ENCODE measurements at regions not wholly inside any gene's neighbourhood (a gene's known extent, or its start where the extent isn't known, plus 50 kb on each side); places are given as distances from the start of the nearest gene placed in this dataset.

DNA sequence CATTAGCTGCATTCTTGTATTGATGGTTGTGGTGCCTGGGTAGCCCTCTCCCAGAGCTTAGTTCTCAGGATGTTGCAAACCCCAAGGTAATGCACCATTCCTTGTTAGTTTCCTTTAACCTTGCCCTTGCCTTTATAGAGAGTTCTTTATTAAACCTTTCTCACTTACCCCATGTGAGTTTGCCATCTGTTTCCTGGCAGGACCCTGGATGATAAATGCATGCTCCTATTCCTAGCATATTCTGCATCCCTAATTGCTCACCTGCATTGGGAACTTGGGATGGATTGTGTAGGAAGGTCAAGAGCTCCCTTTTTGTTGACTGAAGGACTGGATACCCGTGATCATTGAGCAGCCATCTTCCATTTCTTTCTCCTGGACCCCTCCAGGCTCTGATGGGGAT is 59.9 kb upstream of the AP1S2 start:
- no peak overlapping the region for H4K8ac ChIP-seq (ENCODE audit: low read depth, low read length)
- H3K56ac ChIP-seq (ENCODE audit: low read length) = no peak overlapping the region
- no peak overlapping the region for H3K4ac ChIP-seq (ENCODE audit: low read depth, low read length)
- H3K4me1 ChIP-seq (ENCODE audit: control insufficient read depth, low read depth, low read length) = no peaks in the 10 kb centered on the region
- H3K18ac ChIP-seq (ENCODE audit: low read length) = no peak overlapping the region
- DNase-seq = no peak
- no peak overlapping the region for H3K4me3 ChIP-seq (ENCODE audit: low read length)
- WGBS (ENCODE audit: extremely low coverage, insufficient coverage, low lambda C conversion rate) = no CpG with 5 or more reads among the region's 1 CpG
- H3K27ac ChIP-seq (ENCODE audit: low read depth, low read length) = no peak overlapping the region
- no peaks in the 10 kb centered on the region for H3K79me1 ChIP-seq (ENCODE audit: low read length)
- H2BK120ac ChIP-seq (ENCODE audit: low read depth, low read length) = peak overlapping the region; percentile 45
- H2BK5ac ChIP-seq (ENCODE audit: low read length) = no peak overlapping the region
- H3K9ac ChIP-seq (ENCODE audit: low read length) = no peak overlapping the region
- H2AK5ac ChIP-seq (ENCODE audit: low read length) = no peak overlapping the region
- no peak overlapping the region for H4K5ac ChIP-seq (ENCODE audit: low read length)
- H3K36me3 ChIP-seq (ENCODE audit: control insufficient read depth, insufficient read depth, low read length) = no peaks in the 10 kb centered on the region
- no peak overlapping the region for H3K4me2 ChIP-seq (ENCODE audit: low read length)
- H3K79me2 ChIP-seq (ENCODE audit: control insufficient read depth, insufficient read depth, low read length) = no peaks in the 10 kb centered on the region
- no peaks in the 10 kb centered on the region for H3K27me3 ChIP-seq (ENCODE audit: insufficient read depth, low read length, poor library complexity)
- no peak overlapping the region for H2BK15ac ChIP-seq (replicated peaks; ENCODE audit: low read depth)
- no peak overlapping the region for H3K23ac ChIP-seq (ENCODE audit: low read length)

DNA sequence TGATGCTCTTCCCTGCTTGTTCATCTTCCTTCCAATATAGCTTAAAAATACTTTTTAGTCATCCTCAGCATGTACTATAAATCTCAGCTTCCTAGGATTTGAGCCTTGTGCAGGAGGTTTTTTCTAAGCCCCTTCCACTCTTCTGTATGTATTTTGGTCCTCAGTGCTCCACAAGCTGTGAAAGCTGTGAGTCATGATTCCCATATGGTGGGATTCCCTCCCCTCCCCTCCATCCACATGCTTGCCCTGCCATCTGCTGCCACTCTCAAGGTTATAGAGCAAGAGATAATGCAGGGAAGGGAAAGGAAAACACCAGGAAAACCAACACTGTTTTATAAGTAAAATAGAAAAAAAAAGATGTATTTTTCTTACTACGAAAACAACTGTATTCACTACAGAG is 58.5 kb upstream of the AP1S2 start:
- Histone ChIP-seq H2BK5ac (ENCODE audit: low read length) (no peak overlapping the region), H3K9ac (ENCODE audit: low read length) (no peak overlapping the region), H3K4me3 (ENCODE audit: low read length) (no peak overlapping the region), H3K56ac (ENCODE audit: low read length) (no peak overlapping the region), H3K23ac (ENCODE audit: low read length) (no peak overlapping the region), H4K8ac (ENCODE audit: low read depth, low read length) (no peak overlapping the region), H2BK15ac (replicated peaks; ENCODE audit: low read depth) (no peak overlapping the region), H3K27me3 (ENCODE audit: insufficient read depth, low read length, poor library complexity) (no peaks in the 10 kb centered on the region), H3K79me1 (ENCODE audit: low read length) (no peaks in the 10 kb centered on the region), H2BK120ac (ENCODE audit: low read depth, low read length) (no peak overlapping the region), H4K5ac (ENCODE audit: low read length) (no peak overlapping the region), H3K27ac (ENCODE audit: low read depth, low read length) (no peak overlapping the region), H3K18ac (ENCODE audit: low read length) (no peak overlapping the region), H3K36me3 (ENCODE audit: control insufficient read depth, insufficient read depth, low read length) (no peaks in the 10 kb centered on the region), H2AK5ac (ENCODE audit: low read length) (no peak overlapping the region), H3K4me2 (ENCODE audit: low read length) (no peak overlapping the region), H3K4me1 (ENCODE audit: control insufficient read depth, low read depth, low read length) (peaks cover 5% of the 10 kb centered on the region), H3K4ac (ENCODE audit: low read depth, low read length) (no peak overlapping the region), H3K79me2 (ENCODE audit: control insufficient read depth, insufficient read depth, low read length) (no peaks in the 10 kb centered on the region)
- DNase-seq = no peak
- no CpG with 5 or more reads among the region's 1 CpG for WGBS (ENCODE audit: extremely low coverage, insufficient coverage, low lambda C conversion rate)

DNA sequence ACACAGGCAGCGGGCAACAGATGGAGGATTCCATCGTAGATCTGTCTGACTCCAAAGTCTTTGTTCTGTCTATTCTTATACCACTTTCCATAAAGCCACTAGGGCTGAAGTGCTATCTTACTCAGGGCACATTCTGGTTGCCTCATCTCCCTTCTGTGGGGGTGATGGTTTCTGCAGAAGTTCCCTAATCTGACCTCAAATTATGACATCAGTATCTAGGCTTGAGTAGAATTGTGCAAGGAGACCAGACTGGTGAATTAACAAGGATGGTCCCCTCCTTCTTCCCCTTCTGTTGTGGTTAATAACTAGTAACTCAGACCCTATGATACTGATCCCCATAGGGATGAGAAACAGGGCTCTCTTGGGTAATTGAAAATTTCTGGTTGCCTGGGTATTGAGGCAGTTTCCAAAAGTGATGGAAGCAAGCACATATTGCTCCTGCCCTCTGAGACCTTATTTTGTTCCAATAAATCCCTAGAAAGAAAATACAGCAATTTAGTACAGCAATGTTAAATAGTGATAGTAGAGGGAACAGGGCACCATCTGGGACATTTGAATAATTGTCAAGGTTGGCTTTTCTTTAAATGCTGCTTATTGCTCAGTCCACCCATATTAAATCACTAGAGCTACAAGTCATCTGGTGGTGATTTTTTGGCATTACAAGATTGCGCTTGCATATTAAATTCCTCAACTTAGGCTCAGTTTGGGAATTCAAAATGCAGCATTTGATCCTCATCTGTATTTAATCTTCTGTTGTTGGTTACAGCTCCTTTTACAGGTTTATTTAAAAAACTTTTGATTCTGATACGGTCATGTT is 57.3 kb upstream of the AP1S2 start:
- Histone ChIP-seq H3K27me3 (ENCODE audit: insufficient read depth, low read length, poor library complexity) (no peaks in the 10 kb centered on the region), H3K9ac (ENCODE audit: low read length) (no peak overlapping the region), H2BK15ac (replicated peaks; ENCODE audit: low read depth) (no peak overlapping the region), H3K23ac (ENCODE audit: low read length) (no peak overlapping the region), H3K4me3 (ENCODE audit: low read length) (no peak overlapping the region), H3K4ac (ENCODE audit: low read depth, low read length) (no peak overlapping the region), H3K79me1 (ENCODE audit: low read length) (no peaks in the 10 kb centered on the region), H3K27ac (ENCODE audit: low read depth, low read length) (no peak overlapping the region), H3K4me1 (ENCODE audit: control insufficient read depth, low read depth, low read length) (peaks cover 5% of the 10 kb centered on the region), H2BK120ac (ENCODE audit: low read depth, low read length) (no peak overlapping the region), H4K5ac (ENCODE audit: low read length) (no peak overlapping the region), H3K4me2 (ENCODE audit: low read length) (no peak overlapping the region), H3K18ac (ENCODE audit: low read length) (no peak overlapping the region), H3K79me2 (ENCODE audit: control insufficient read depth, insufficient read depth, low read length) (no peaks in the 10 kb centered on the region), H2AK5ac (ENCODE audit: low read length) (no peak overlapping the region), H2BK5ac (ENCODE audit: low read length) (no peak overlapping the region), H4K8ac (ENCODE audit: low read depth, low read length) (no peak overlapping the region), H3K56ac (ENCODE audit: low read length) (no peak overlapping the region), H3K36me3 (ENCODE audit: control insufficient read depth, insufficient read depth, low read length) (no peaks in the 10 kb centered on the region)
- WGBS (ENCODE audit: extremely low coverage, insufficient coverage, low lambda C conversion rate) = no CpG with 5 or more reads among the region's 4 CpGs
- DNase-seq = no peak

- Histone ChIP-seq H4K5ac (ENCODE audit: low read length) (no peak overlapping the region), H3K23ac (ENCODE audit: low read length) (no peak overlapping the region), H3K27ac (ENCODE audit: low read depth, low read length) (peak overlapping the region; percentile 44), H4K8ac (ENCODE audit: low read depth, low read length) (no peak overlapping the region), H3K9ac (ENCODE audit: low read length) (no peak overlapping the region), H3K4ac (ENCODE audit: low read depth, low read length) (no peak overlapping the region), H3K27me3 (ENCODE audit: insufficient read depth, low read length, poor library complexity) (no peaks in the 10 kb centered on the region), H2BK15ac (replicated peaks; ENCODE audit: low read depth) (no peak overlapping the region), H3K79me2 (ENCODE audit: control insufficient read depth, insufficient read depth, low read length) (no peaks in the 10 kb centered on the region), H3K18ac (ENCODE audit: low read length) (no peak overlapping the region), H3K4me3 (ENCODE audit: low read length) (no peak overlapping the region), H3K36me3 (ENCODE audit: control insufficient read depth, insufficient read depth, low read length) (no peaks in the 10 kb centered on the region), H3K56ac (ENCODE audit: low read length) (no peak overlapping the region), H2BK5ac (ENCODE audit: low read length) (no peak overlapping the region), H3K4me2 (ENCODE audit: low read length) (no peak overlapping the region), H3K4me1 (ENCODE audit: control insufficient read depth, low read depth, low read length) (peaks cover 5% of the 10 kb centered on the region), H2AK5ac (ENCODE audit: low read length) (no peak overlapping the region), H3K79me1 (ENCODE audit: low read length) (no peaks in the 10 kb centered on the region), H2BK120ac (ENCODE audit: low read depth, low read length) (no peak overlapping the region)
- no CpG with 5 or more reads among the region's 3 CpGs for WGBS (ENCODE audit: extremely low coverage, insufficient coverage, low lambda C conversion rate)
- peak; percentile 72 for DNase-seq
Measured at GRCh38 chrX:15909605-15910004, 55.0 kb upstream of the AP1S2 start.

GRCh38 chrX:15908603-15909290 is 54.1 kb upstream of the AP1S2 start:
- DNase-seq = no peak
- no peak overlapping the region for H3K4me2 ChIP-seq (ENCODE audit: low read length)
- H3K79me2 ChIP-seq (ENCODE audit: control insufficient read depth, insufficient read depth, low read length) = no peaks in the 10 kb centered on the region
- H3K4me3 ChIP-seq (ENCODE audit: low read length) = no peak overlapping the region
- peak overlapping the region; percentile 52 for H3K56ac ChIP-seq (ENCODE audit: low read length)
- peaks cover 5% of the 10 kb centered on the region for H3K4me1 ChIP-seq (ENCODE audit: control insufficient read depth, low read depth, low read length)
- H3K36me3 ChIP-seq (ENCODE audit: control insufficient read depth, insufficient read depth, low read length) = no peaks in the 10 kb centered on the region
- no peaks in the 10 kb centered on the region for H3K27me3 ChIP-seq (ENCODE audit: insufficient read depth, low read length, poor library complexity)
- H3K27ac ChIP-seq (ENCODE audit: low read depth, low read length) = no peak overlapping the region
- peak overlapping the region; percentile 76 for H3K18ac ChIP-seq (ENCODE audit: low read length)
- H3K79me1 ChIP-seq (ENCODE audit: low read length) = no peaks in the 10 kb centered on the region
- H2AK5ac ChIP-seq (ENCODE audit: low read length) = no peak overlapping the region
- no CpG with 5 or more reads among the region's 4 CpGs for WGBS (ENCODE audit: extremely low coverage, insufficient coverage, low lambda C conversion rate)
- H3K4ac ChIP-seq (ENCODE audit: low read depth, low read length) = peak overlapping the region; percentile 31
- H3K23ac ChIP-seq (ENCODE audit: low read length) = no peak overlapping the region
- no peak overlapping the region for H4K5ac ChIP-seq (ENCODE audit: low read length)
- H4K8ac ChIP-seq (ENCODE audit: low read depth, low read length) = no peak overlapping the region
- no peak overlapping the region for H2BK15ac ChIP-seq (replicated peaks; ENCODE audit: low read depth)
- H3K9ac ChIP-seq (ENCODE audit: low read length) = no peak overlapping the region
- H2BK120ac ChIP-seq (ENCODE audit: low read depth, low read length) = peak overlapping the region; percentile 78
- H2BK5ac ChIP-seq (ENCODE audit: low read length) = peak overlapping the region; percentile 57

Data from mesendoderm (in vitro differentiated cells).